ENCODE measurements at regions not wholly inside any gene's neighbourhood (a gene's known extent, or its start where the extent isn't known, plus 50 kb on each side); places are given as distances from the start of the nearest gene placed in this dataset.

- 72 to 84% methylated on average over 7 to 14 of the region's 14 CpGs for WGBS, 2 donors (ENCODE audit: low coverage in 1 of 2)
- no peaks in the 10 kb centered on the region for H3K9me3 ChIP-seq
- no peaks in the 10 kb centered on the region for H3K36me3 ChIP-seq
- H3K27me3 ChIP-seq = no peaks in the 10 kb centered on the region
- H3K4me3 ChIP-seq = no peak overlapping the region
- H3K27ac ChIP-seq = peak overlapping the region in 2 of 4 donors; percentile 38 to 51
- peaks cover 0 to 3% (median 0%) of the 10 kb centered on the region in 3 donors for H3K4me1 ChIP-seq
- ATAC-seq = no peak
- TF ChIP-seq, protein P1, sequence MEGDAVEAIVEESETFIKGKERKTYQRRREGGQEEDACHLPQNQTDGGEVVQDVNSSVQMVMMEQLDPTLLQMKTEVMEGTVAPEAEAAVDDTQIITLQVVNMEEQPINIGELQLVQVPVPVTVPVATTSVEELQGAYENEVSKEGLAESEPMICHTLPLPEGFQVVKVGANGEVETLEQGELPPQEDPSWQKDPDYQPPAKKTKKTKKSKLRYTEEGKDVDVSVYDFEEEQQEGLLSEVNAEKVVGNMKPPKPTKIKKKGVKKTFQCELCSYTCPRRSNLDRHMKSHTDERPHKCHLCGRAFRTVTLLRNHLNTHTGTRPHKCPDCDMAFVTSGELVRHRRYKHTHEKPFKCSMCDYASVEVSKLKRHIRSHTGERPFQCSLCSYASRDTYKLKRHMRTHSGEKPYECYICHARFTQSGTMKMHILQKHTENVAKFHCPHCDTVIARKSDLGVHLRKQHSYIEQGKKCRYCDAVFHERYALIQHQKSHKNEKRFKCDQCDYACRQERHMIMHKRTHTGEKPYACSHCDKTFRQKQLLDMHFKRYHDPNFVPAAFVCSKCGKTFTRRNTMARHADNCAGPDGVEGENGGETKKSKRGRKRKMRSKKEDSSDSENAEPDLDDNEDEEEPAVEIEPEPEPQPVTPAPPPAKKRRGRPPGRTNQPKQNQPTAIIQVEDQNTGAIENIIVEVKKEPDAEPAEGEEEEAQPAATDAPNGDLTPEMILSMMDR (IDR thresholded peaks at IDR 0.05) = no peak
- TF ChIP-seq POLR2AphosphoS5 (IDR thresholded peaks at IDR 0.05) (no peak), POLR2A (IDR thresholded peaks at IDR 0.05) (no peak), EP300 (IDR thresholded peaks at IDR 0.05) (no peak)
These were observed 77.2 kb downstream of the TSN start for GRCh38 chr2:121832412-121833357.

DNA sequence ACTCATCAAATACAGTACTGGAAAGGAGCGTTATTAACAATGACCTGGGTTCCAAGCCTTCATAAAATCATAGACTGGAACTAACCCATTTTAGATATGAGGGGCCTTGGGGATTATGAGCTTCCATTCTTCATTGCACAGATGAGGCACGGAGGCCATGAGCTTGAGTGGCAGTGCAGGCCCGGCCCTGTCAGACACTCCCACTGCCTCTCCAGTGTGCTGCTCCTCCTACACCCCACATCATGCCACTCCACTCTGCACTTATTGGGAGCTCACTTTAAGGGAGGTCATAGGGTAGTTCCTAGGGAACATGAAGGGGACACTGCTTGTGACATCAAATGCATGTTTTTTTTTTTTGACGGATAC, 77.9 kb downstream of the TSN start:
- Histone ChIP-seq H3K4me1 (peaks cover 0 to 3% (median 0%) of the 10 kb centered on the region in 3 donors), H3K36me3 (no peaks in the 10 kb centered on the region), H3K4me3 (no peak overlapping the region), H3K27ac (no peak overlapping the region), H3K9me3 (no peaks in the 10 kb centered on the region), H3K27me3 (no peaks in the 10 kb centered on the region)
- TF ChIP-seq POLR2AphosphoS5 (IDR thresholded peaks at IDR 0.05) (no peak), POLR2A (IDR thresholded peaks at IDR 0.05) (no peak), EP300 (IDR thresholded peaks at IDR 0.05) (no peak)
- TF ChIP-seq, protein P1 (IDR thresholded peaks at IDR 0.05) = no peak
- ATAC-seq = no peak
- WGBS, 2 donors (ENCODE audit: low coverage in 1 of 2) = 87 to 100% methylated on average over 1 to 4 of the region's 4 CpGs

DNA sequence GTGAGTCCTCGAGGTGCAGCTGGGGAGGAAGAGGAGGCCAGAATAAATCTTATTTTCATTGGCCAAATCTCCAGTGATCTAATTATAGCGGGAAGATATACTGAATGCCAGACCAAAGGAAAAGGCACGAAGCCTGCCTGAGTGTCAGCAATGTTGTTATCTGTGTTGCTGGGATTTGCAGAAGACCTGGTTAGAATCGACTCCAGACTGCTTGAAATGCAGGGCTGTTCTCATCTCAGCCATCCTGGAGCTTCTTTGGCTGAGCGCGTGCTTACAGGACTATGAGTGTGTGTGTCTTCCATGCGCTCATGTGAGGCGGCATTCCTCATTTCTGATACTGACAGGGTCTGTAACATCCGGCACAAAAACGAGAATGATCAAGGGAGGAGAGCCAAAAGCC, 81.2 kb downstream of the TSN start:
- ATAC-seq = no peak
- WGBS, 2 donors (ENCODE audit: low coverage in 1 of 2) = 28 to 36% methylated on average over 7 to 10 of the region's 10 CpGs

GRCh38 chr2:121837591-121837990, 82.1 kb downstream of the TSN start:
- peaks cover 0 to 3% (median 0%) of the 10 kb centered on the region in 3 donors for H3K4me1 ChIP-seq
- no peak overlapping the region for H3K27ac ChIP-seq
- H3K9me3 ChIP-seq = no peaks in the 10 kb centered on the region
- WGBS, 2 donors (ENCODE audit: low coverage in 1 of 2) = 62 to 86% methylated on average over 3 of the region's 3 CpGs
- TF ChIP-seq, protein P1 (IDR thresholded peaks at IDR 0.05) = no peak
- TF ChIP-seq POLR2AphosphoS5 (IDR thresholded peaks at IDR 0.05) = no peak
- TF ChIP-seq POLR2A (IDR thresholded peaks at IDR 0.05) = no peak
- TF ChIP-seq EP300 (IDR thresholded peaks at IDR 0.05) = no peak
- no peak overlapping the region for H3K4me3 ChIP-seq
- H3K36me3 ChIP-seq = no peaks in the 10 kb centered on the region
- no peaks in the 10 kb centered on the region for H3K27me3 ChIP-seq
- no peak for ATAC-seq

More for the DNA sequence above, 81.2 kb downstream of the TSN start:
- Histone ChIP-seq H3K36me3 (no peaks in the 10 kb centered on the region), H3K4me1 (peaks cover 0 to 3% (median 0%) of the 10 kb centered on the region in 3 donors), H3K9me3 (no peaks in the 10 kb centered on the region), H3K27me3 (no peaks in the 10 kb centered on the region), H3K4me3 (no peak overlapping the region), H3K27ac (no peak overlapping the region)
- TF ChIP-seq EP300 (IDR thresholded peaks at IDR 0.05) (no peak), POLR2AphosphoS5 (IDR thresholded peaks at IDR 0.05) (no peak)

GRCh38 chr2:121838551-121838950, 83.1 kb downstream of the TSN start:
- Histone ChIP-seq H3K36me3 (no peaks in the 10 kb centered on the region), H3K27me3 (no peaks in the 10 kb centered on the region), H3K9me3 (no peaks in the 10 kb centered on the region), H3K4me3 (no peak overlapping the region), H3K27ac (no peak overlapping the region), H3K4me1 (peaks cover 0 to 3% (median 0%) of the 10 kb centered on the region in 3 donors)
- no peak for ATAC-seq
- WGBS, 2 donors (ENCODE audit: low coverage in 1 of 2) = 92 to 100% methylated on average over 2 of the region's 2 CpGs
- TF ChIP-seq, protein P1 (IDR thresholded peaks at IDR 0.05) = no peak
- TF ChIP-seq POLR2AphosphoS5 (IDR thresholded peaks at IDR 0.05) (no peak), EP300 (IDR thresholded peaks at IDR 0.05) (no peak), POLR2A (IDR thresholded peaks at IDR 0.05) (no peak)

Measured in gastroesophageal sphincter (tissue), 4 donors.